IPS-18c (cell line): ENCODE measurements at regions not wholly inside any gene's neighbourhood (a gene's known extent, or its start where the extent isn't known, plus 50 kb on each side); places are given as distances from the start of the nearest gene placed in this dataset.

Experiments
- H3K4me3 ChIP-seq: 2 replicates; pipeline ENCODE4 v1.7.0; 2013; ENCODE audit warnings: low read depth, mild to moderate bottlenecking, low read length, moderate library complexity; ENCODE audit not compliant: insufficient read depth
- H3K9me3 ChIP-seq: one replicate; pipeline ENCODE4 v1.6.1; 2013; ENCODE audit warnings: mild to moderate bottlenecking, low read length, moderate library complexity; ENCODE audit not compliant: control insufficient read depth, insufficient read depth

DNA sequence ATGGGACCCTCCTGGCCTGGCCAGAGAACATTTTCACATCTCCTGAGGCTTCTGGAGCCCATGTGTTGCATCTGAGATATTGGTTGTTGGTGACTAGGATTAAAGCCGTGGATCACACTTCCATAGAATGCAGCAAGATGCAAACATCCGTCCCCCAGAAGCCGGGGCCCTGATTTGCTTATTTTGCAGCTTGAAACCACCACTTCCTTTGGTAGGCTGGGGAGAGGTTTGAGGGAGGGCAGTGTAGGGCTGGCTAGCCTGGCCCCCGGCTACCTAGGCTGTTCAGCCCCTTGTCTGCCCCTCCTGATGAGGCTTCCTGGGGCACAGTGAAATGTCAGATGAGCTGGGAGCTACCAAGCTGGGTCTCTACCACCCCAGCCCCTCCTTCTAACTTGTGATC, 209.7 kb upstream of the PWP1 start:
- no peaks in the 10 kb centered on the region for H3K9me3 ChIP-seq

GRCh38 chr12:107477018-107477417, 208.6 kb upstream of the PWP1 start:
- no peak overlapping the region for H3K4me3 ChIP-seq
- H3K9me3 ChIP-seq, result no peaks in the 10 kb centered on the region

More for the DNA sequence above, 209.7 kb upstream of the PWP1 start:
- H3K4me3 ChIP-seq, result no peak overlapping the region

DNA sequence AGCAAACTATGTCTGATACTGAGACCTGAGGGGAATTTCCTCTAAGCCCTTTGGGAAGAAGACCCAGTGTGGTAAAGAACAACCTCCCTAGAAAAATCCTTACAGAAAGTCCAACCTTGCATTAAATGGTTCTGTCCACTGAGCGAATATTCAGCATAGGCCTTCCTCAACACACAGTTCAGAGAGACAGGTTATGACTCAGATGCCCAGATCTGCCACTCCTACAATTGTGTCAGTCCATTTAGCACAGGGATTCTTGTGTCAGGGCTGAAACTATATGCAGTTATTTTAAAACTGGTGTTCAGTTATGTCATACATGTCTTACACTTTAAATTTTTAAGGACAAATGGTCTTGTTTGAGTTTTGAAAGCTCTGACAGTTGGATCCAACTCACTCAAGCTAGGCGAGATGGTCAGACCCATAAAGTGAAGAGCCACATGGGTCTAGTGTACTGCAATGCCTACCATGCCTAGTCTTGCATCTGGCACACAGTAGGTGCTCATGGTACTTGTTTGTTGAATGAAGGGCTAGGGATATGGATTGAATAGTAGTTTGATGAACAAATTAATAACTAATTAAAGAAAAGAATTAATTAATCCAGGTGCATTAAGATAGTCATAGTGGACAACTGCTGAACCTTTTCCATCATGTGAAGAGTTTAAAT, 207.5 kb upstream of the PWP1 start:
- no peaks in the 10 kb centered on the region for H3K9me3 ChIP-seq

GRCh38 chr12:107478881-107479280, 206.7 kb upstream of the PWP1 start:
- no peaks in the 10 kb centered on the region for H3K9me3 ChIP-seq
- no peak overlapping the region for H3K4me3 ChIP-seq

More for the DNA sequence above, 207.5 kb upstream of the PWP1 start:
- H3K4me3 ChIP-seq, result no peak overlapping the region

DNA sequence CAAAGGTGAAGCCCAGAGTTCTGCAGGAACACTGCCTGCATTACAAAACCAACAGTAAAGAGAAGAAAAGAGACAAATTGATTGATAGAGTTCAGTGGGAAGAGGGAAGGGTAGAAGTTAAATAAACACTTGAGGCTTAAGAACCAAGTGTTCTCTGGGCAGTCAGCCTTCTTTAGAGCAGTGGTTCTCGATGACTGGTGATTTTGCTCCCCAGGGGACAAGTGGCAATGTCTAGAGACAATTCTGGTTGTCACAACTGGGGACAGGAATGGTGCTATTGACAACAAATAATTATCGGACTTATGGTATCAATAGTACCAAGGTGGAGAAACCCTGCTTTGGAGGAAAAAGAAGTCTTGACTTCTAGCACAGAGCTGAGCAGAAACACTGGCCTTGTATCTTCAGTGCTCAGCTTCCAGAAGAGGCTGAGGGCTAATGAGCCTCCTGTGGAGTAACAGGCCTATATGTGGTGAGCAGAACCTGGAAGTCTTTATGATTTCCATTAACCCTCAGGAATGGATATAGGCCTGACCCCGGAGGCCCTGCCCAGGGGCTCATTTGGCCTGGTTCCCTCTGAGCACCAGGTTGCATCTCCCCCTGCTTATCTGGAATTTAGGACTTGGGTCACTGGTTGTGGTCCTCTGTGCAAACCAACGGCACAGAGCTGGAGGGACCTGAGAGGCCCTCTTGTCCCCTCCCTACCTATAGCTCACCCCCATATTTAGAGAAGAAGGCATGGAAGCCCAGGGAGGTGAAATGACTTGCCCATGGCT, 204.6 kb upstream of the PWP1 start:
- no peak overlapping the region for H3K4me3 ChIP-seq
- H3K9me3 ChIP-seq, result no peaks in the 10 kb centered on the region

- Histone ChIP-seq H3K4me3 (no peak overlapping the region), H3K9me3 (no peaks in the 10 kb centered on the region)
These were observed 201.4 kb upstream of the PWP1 start for GRCh38 chr12:107484230-107484629.

DNA sequence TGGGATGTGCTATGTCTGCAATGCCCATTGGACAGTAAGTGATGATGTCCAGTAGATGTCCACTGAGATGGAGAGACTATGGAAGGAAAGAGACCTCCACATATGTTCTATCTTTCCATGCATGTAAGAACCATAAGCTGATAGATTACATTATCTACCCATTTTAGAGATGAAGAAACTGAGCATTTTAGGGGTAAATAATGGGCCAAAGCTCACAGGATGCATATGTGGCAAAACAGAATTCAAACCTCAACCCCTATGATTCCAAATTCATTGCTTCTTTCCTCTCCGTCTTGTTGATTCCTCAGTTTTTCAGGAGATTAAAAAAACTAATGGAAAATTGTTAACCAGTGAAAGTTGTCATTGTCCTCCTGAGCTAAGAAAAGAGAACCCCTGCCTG, 200.7 kb upstream of the PWP1 start:
- H3K9me3 ChIP-seq, result peaks cover under 1% of the 10 kb centered on the region

DNA sequence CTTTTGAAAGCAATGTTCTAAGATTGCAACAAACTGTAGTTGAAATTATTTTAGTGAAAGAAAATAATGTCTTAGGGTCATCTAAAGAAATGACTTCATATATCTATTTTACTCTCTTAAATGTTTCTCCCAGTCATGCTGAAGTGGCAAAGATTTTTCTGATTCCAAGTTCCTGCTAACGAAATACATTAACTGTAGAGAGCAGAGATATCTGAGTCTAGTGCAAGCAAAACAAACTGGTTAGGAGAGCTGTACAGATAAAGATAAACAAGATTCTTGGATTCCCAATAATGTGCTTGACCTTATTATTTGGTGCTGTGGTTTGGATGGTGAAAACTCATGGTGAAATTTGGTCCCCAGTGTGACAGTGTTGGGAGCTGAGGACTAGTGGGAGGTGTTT, 199.9 kb upstream of the PWP1 start:
- H3K4me3 ChIP-seq, result no peak overlapping the region

More for the DNA sequence above, 200.7 kb upstream of the PWP1 start:
- H3K4me3 ChIP-seq, result no peak overlapping the region

DNA sequence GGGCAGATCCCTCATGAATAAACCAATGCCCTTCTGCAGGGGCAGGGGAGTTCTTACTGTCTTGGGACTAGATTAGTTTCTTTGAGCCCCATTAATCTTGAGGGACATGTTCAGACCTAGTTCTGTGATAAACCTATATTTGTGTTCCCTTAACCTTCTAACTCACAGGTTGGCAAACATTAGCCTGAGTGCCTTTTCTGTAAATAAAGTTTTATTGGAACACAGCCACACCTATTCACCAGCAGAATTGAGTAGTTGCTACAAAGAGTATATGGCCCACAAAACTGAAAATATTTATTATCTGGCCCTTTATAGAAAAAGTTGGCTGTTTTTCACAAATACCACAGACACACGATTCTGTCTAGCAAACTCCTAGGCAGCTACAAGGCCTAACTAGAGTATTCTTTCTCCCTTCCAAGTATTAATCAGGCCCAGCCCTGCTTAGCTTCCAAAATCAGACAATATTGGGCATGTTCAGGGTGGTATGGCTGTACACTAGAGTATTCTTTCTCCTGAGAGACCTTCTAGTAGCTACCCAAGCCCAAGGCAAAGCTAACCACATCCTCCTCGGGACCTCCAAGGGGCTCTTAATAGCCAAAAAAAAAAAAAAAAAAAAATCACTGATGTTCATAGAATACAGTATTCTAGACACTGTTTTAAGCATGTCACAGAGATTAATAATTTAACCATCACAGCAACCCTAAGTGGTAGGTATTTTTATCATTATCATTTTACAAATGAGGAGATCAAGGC, 199.3 kb upstream of the PWP1 start:
- H3K4me3 ChIP-seq, result no peak overlapping the region

More for the DNA sequence above, 199.9 kb upstream of the PWP1 start:
- H3K9me3 ChIP-seq, result peaks cover 5% of the 10 kb centered on the region

GRCh38 chr12:107487011-107487680, 198.5 kb upstream of the PWP1 start:
- peaks cover 5% of the 10 kb centered on the region for H3K9me3 ChIP-seq
- no peak overlapping the region for H3K4me3 ChIP-seq

More for the DNA sequence above, 199.3 kb upstream of the PWP1 start:
- H3K9me3 ChIP-seq, result peaks cover 5% of the 10 kb centered on the region

- no peak overlapping the region for H3K4me3 ChIP-seq
These were observed 196.9 kb upstream of the PWP1 start for GRCh38 chr12:107488666-107489065.

GRCh38 chr12:107490010-107490409, 195.6 kb upstream of the PWP1 start:
- no peak overlapping the region for H3K4me3 ChIP-seq

More at GRCh38 chr12:107488666-107489065, 196.9 kb upstream of the PWP1 start:
- H3K9me3 ChIP-seq, result peaks cover 5% of the 10 kb centered on the region

GRCh38 chr12:107491856-107492255, 193.7 kb upstream of the PWP1 start:
- Histone ChIP-seq H3K9me3 (peaks cover 5% of the 10 kb centered on the region), H3K4me3 (no peak overlapping the region)

More at GRCh38 chr12:107490010-107490409, 195.6 kb upstream of the PWP1 start:
- peaks cover 5% of the 10 kb centered on the region for H3K9me3 ChIP-seq

DNA sequence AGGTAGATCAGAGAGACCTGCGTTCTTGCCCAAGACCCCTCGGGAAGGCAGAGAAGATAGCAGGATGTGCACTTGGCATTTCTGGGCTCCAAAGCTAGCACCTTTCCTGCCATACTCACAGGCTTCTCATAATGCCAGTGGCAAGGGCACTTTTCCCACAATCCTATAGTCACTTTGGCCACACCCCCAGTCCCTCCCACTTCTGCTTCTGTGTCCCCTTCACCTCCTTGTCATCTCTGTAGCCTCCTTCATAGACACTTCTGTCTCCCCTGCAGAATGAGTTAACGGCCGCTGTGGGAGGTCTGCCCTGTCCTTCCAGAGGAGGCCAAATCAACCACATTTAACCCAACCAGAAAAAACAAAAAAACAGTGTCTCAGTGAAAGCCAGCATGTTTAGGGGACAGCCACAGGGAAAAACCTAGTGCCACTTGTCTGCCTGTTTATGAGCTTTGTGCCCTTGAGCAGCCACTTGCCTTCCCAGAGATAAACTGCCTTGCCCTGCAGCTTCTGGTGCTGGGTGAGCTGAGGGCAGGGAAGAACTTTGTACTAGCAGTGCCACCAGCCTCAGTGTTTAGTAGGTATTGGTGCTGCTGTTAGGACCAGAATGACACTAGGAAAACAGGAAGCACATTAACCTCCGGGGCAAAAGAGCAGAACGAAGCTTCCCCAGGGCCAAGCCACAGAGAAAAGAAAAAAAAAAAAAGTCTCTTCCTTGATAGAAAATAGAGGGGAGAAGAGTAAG, 193.0 kb upstream of the PWP1 start:
- Histone ChIP-seq H3K9me3 (peaks cover 5% of the 10 kb centered on the region), H3K4me3 (no peak overlapping the region)

DNA sequence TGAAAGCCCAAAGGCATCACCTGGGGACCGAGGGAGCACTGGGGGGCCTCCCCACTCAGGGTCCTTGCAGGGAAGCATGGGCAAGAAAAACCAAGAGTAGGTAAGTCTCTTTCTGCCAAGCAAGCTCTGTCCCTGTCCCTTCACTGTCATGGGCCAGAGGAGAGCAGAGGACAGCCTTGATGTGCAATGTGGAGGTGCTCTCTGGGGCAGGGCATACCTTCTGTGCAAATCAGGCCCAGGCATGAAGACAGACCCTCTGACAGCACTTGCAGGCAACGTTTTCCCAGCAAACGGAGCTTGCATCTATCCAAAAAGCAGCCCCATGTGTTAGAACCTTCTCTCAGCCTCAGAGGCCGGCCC, 192.5 kb upstream of the PWP1 start:
- no peak overlapping the region for H3K4me3 ChIP-seq
- H3K9me3 ChIP-seq, result peaks cover 5% of the 10 kb centered on the region

DNA sequence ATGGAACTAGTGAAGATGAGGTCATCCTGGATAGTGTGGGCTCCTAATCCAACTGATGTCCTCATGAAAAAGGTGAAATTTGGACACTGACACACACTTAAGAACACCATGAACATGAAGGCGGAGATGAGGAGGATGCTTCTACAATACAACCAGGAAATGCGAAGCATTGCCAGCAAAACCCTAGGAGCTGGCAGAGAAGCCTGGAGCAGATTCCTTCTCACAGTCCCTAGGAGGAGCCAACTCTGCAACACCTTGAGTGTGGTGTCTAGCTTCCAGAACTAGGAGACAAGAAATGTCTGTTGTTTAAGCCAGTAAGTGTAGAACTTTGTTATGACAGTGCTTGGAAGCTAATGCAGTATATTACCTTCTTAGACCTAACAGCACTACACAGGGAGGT, 191.9 kb upstream of the PWP1 start:
- no peak overlapping the region for H3K4me3 ChIP-seq
- peaks cover 5% of the 10 kb centered on the region for H3K9me3 ChIP-seq

- no peak overlapping the region for H3K4me3 ChIP-seq
These were observed 191.3 kb upstream of the PWP1 start for GRCh38 chr12:107494331-107494730.

More at GRCh38 chr12:107494331-107494730, 191.3 kb upstream of the PWP1 start:
- H3K9me3 ChIP-seq, result peaks cover 5% of the 10 kb centered on the region
